ENCODE measurements at regions not wholly inside any gene's neighbourhood (a gene's known extent, or its start where the extent isn't known, plus 50 kb on each side); places are given as distances from the start of the nearest gene placed in this dataset.
"Not testable (repeated sequence)": the region's sequence is repeated elsewhere in the genome, so short reads cannot be mapped to it uniquely, and the experiment has no call there.

DNA sequence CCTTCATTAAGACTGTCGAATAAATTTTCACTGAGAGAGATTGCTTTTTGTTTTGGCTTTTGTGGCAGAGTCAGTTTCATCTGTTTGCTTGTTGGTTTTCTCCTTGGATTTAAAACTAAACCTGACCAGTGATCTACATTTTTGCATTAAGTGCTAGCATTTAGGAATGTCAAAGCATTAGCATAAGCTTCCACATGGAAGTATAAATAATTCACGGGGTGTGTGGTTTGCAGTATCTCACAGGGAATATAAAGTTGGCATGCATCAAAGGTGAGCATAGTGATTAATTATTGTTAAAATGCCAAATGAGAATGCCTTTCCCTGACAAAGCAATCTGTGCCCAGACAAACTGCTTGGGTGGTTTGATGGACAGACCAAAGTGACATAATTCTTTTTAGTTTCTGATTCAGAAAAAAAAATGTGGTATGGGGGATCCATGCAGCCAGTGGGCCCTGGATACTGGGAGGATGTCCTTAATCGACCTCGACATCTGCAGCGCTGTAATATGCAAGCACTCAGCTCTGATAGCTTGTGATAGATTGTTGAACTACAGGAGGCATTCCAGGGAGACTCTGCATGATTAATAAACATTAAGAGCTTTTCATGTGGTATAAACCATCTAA lies 339.3 kb upstream of the POM121L12 start:
- no peak for DNase-seq

- no peak for DNase-seq
These were observed 344.2 kb upstream of the POM121L12 start for GRCh38 chr7:52691257-52691656.

DNA sequence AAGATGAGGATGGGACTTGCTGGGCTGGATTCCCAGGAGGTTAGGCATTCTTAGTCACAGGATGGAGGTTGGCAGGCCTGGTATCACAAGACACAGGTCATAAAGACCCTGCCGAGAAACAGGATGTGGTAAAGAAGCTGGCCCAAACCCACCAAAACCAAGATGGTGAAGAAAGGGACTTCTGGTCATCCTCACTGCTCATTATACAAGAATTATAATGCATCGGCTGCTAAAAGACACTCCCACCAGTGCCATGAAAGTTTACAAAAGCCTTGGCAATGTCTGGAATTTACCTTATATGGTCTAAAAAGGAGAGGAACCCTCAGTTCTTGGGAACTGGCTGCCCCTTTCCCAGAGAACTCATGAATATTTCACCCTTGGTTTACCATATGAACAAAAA lies 345.5 kb upstream of the POM121L12 start:
- no peak for DNase-seq

DNA sequence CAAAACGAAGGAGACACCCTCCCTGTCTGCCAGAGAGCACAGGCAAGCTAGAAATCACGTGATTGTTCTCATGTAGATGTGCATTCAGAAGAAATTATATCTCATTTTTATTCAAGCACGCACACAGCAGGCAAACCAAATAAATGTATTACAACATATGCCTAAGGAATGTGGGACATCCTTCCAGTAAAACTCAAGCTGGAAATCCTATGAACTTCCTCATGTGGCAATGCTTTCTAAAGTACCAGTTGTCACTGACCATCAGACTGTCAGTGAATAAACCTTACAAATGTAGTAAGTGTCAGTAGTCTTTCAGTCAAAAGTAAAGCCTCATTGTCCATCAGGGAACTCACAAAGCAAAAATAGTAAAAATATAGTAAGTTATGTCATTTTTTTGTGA lies 350.1 kb upstream of the POM121L12 start:
- no peak for DNase-seq

- no peak for DNase-seq
These were observed 351.0 kb upstream of the POM121L12 start for GRCh38 chr7:52684388-52684787.

DNA sequence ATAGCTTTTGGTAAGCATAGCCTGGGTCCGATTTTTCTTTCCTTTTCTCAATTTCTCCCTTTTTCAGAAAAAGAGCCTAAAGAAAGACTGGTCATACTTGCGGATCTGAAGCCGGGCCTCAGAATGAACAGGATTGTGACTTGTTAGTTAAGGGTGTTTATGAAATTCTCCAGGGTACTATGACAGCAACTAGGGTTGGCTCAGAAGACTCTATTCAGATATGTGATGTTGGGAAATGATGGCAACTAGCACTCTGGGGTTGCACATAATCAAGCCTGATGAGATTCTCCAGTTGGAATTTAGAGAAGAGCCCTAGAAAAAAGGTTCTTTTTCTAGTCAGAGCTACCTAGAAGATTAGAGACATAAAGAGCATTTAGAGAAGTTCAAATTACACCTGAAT lies 352.4 kb upstream of the POM121L12 start:
- no peak for DNase-seq

DNA sequence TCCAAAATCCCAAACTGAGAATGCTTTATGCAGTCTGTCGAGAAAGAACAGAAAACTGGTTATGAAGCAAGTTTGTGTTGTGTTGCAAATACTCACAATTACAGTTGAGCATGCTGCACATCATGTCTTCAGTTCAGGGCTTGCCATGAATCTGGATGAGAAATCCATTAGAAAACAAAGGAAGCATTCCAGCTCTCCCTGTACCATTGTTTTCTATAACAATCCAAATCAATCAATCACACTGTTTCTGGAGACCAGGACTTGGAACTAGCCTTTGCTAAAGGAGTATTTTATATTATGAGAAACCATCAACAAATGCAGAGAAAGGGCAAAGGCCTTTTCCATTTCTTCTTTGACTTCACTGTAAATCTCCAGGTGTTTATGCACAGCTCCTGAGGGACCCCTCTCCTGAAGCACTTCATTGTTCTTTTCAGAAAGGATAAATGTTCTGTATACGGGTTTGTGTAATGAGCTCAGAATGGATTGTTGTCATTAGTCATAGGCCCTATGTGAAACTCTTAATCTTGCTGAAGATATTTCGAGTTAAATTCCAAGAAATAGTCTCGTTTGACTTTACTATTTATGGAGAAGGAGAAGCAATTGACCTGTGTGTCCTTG lies 364.7 kb upstream of the POM121L12 start:
- no peak for DNase-seq

GRCh38 chr7:52669031-52669430 lies 366.4 kb upstream of the POM121L12 start:
- no peak for DNase-seq

DNA sequence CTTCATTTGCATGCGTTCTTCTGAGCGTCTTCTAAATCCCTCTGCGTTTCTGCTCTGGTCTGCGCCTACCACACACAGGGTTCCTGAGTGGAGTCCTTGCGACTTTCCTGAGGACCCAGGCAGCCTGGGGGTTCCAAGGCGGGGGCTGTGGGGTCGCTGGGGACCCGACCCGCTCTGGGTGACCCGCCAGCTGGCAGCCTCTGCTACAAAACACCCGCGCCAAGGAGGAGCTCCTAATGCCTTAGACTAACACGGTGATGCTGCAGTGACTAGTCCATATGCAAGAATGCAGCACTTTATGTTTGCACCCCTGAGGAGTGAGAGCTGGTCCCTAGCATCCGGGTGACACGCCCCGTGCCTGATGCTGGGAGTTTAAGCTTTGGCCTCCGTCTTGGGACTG lies 367.0 kb upstream of the POM121L12 start:
- DNase-seq, result no peak

DNA sequence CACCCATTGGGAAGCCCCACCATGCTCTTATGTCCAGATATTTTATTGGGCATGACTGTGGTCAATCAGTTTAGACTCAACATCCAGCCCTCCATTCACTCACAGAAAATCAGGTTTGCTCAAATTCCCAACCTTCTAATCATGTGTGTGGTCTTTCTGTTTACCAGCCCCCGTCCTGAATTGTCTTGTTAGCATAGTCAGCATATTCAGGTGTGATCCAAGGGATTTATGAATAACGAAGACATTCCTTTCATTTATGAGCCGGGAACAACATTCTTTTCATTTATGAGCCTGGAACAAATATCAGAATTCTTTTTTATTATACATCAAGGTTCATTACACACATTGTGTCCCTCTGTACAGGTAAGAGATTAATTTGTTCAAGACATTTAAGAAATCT lies 376.3 kb upstream of the POM121L12 start:
- no peak for DNase-seq

GRCh38 chr7:52656098-52656497 lies 379.3 kb upstream of the POM121L12 start:
- no peak for DNase-seq

- DNase-seq, result no peak
These were observed 382.8 kb upstream of the POM121L12 start for GRCh38 chr7:52652621-52653020.

- no peak for DNase-seq
These were observed 386.6 kb upstream of the POM121L12 start for GRCh38 chr7:52648872-52649271.

- DNase-seq, result no peak
These were observed 388.4 kb upstream of the POM121L12 start for GRCh38 chr7:52647046-52647445.

GRCh38 chr7:52639981-52640380 lies 395.5 kb upstream of the POM121L12 start:
- no peak for DNase-seq

- DNase-seq, result no peak
These were observed 396.3 kb upstream of the POM121L12 start for GRCh38 chr7:52639126-52639525.

DNA sequence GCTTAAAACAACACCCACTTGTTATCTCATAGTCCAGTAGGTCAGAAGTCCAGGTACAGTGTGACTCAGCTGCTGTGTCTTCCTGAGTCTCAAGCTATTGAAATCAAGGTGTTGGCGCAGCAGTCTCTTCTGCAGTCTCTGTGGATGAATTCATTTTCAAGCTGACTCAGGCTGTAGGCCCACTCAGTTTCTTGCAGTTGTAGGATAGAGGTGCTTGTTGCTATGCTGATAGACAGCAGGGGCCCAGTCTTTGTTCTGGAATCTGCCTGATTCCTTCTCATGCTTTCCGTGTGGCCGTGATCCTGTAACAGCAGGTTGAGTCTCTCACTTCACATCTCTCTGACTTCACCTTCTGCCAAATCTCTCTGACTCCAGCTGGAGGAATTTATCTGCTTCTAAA lies 400.4 kb upstream of the POM121L12 start:
- DNase-seq, result no peak

DNA sequence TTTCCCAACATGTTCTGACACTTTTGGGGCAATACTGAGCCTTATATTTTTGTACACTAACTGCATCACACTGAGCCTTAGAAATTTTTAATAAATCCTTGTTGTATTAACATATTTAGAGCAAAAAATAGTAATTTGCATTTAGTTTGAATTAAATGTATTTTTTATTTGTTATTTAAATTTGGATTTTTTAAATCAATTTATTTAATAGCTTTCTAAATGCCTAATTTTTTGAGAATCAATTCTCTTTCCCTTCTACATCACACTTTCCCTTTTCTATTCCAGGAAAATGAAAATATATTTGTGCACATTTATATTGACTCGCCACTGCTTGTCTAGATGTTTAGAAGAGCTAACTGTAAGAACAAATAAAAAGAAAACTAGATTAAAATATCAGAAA lies 414.6 kb upstream of the POM121L12 start:
- no peak for DNase-seq

GRCh38 chr7:52616552-52616951 lies 418.9 kb upstream of the POM121L12 start:
- DNase-seq, result no peak

- no peak for DNase-seq
These were observed 420.3 kb upstream of the POM121L12 start for GRCh38 chr7:52615021-52615695.

DNA sequence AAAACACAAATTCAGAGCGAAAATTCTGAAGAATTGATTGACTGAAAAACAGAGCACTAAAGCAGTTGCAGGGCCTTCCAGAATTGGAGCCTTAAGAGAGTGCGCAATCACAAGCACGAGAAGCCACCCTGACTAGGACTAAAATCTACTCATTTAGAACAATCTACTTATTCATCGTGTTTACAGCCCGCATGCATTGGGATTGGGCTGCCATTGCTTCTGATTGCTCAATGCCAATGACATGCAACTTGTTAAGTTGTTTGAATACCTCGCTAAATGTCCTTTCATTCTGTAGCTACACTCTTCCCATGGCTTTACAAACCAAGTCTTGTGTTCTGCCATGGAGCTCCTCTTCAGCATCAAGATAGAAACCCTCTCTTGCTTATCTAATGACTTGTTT lies 425.9 kb upstream of the POM121L12 start:
- no peak for DNase-seq

- DNase-seq, result no peak
These were observed 442.7 kb upstream of the POM121L12 start for GRCh38 chr7:52592698-52593097.

DNA sequence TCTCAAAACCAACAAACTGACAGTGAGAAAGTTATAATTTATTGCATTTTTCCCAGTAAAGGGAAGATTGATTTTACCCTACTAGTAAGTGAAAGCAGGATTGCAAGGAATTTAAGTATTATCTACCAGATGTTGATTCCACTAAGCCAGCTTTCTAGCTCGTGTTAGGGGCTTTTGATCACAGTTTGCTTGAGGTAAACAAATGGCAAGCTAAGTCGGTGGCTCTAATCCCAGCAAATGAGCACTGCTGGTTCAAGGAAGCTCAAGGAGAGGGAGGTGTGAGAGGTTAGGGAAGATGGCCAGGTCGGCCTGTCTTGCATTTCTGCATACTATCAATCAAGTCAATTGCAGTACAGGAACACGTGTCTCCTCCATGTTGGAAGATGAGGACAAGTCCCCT lies 448.7 kb upstream of the POM121L12 start:
- DNase-seq, result no peak

- DNase-seq, result no peak
These were observed 451.4 kb upstream of the POM121L12 start for GRCh38 chr7:52584041-52584440.

GRCh38 chr7:52573141-52573540 lies 462.3 kb upstream of the POM121L12 start:
- DNase-seq, result not testable (repeated sequence)

Measured in activated CD8-positive, alpha-beta memory T cell treated with anti-CD3 and anti-CD28 coated beads for 24 hours (primary cell).